Cardiac fibroblast (primary cell): ENCODE measurements at regions not wholly inside any gene's neighbourhood (a gene's known extent, or its start where the extent isn't known, plus 50 kb on each side); places are given as distances from the start of the nearest gene placed in this dataset.

Source experiments
- DNase-seq, 2 donors: peaks; one replicate each; pipeline versions ENCODE4 v3.0.0 to v3.0.0-alpha.2; 2010; ENCODE audit warnings: low read depth in 2 of 2
- H3K4me3 ChIP-seq, 2 donors: replicated peaks in 1 of 2; 1 replicate in 1 of 2; 2 replicates in 1 of 2; pipeline ENCODE4 v1.5.1; 2011; ENCODE audit warnings: low read depth in 2 of 2, low read length in 2 of 2, mild to moderate bottlenecking in 2 of 2, moderate library complexity in 1 of 2
- TF ChIP-seq, protein P1 (sequence below): IDR thresholded peaks from one replicate; pipeline ENCODE4 v1.5.1; 2011; ENCODE audit warnings: low read depth, mild to moderate bottlenecking, low read length, inconsistent platforms

DNA sequence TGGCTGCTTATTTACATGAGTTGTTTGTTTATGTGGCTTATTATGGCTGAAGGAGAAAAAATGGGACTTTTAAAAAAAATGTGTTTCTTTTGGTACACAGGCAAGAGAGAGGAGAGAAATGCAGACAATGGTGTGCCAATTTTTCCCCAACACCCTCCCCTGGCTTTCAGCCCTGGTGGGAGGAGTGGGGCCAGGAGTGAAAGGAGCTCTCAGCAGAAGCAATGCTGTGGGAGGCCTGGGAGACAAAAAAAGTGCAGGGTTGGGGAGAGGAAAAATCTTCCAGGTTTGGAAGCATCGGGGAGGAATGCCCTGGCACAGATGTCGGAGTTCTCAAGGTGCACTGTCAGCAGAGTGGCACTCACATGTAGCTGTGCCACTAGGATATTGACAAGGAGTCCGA is 117.7 kb upstream of the FOXB1 start:
- TF ChIP-seq, protein P1, sequence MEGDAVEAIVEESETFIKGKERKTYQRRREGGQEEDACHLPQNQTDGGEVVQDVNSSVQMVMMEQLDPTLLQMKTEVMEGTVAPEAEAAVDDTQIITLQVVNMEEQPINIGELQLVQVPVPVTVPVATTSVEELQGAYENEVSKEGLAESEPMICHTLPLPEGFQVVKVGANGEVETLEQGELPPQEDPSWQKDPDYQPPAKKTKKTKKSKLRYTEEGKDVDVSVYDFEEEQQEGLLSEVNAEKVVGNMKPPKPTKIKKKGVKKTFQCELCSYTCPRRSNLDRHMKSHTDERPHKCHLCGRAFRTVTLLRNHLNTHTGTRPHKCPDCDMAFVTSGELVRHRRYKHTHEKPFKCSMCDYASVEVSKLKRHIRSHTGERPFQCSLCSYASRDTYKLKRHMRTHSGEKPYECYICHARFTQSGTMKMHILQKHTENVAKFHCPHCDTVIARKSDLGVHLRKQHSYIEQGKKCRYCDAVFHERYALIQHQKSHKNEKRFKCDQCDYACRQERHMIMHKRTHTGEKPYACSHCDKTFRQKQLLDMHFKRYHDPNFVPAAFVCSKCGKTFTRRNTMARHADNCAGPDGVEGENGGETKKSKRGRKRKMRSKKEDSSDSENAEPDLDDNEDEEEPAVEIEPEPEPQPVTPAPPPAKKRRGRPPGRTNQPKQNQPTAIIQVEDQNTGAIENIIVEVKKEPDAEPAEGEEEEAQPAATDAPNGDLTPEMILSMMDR: no peak
- no peak for DNase-seq
- no peak overlapping the region for H3K4me3 ChIP-seq

DNA sequence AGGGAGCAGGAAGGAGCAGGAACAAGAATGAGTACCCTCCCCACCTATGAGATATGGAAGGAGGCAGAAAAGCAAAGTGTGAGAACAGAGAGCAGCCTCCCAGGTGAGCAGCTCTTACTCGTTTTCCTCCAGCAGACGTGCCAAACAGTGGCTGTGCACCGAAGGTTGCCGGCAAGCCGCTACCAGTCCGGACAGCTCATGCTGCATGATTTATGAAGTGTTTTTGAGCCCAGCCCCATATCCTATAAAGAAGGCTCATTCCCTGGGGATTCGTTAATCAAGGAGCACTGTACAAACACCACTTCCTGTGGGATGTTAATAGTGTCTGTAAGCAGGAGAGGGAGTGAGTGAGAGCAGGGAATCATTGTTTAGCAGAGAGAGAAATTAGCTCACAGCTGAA is 118.3 kb upstream of the FOXB1 start:
- peak; percentile 8 to 31 for DNase-seq
- TF ChIP-seq, protein P1: no peak
- no peak overlapping the region for H3K4me3 ChIP-seq

DNA sequence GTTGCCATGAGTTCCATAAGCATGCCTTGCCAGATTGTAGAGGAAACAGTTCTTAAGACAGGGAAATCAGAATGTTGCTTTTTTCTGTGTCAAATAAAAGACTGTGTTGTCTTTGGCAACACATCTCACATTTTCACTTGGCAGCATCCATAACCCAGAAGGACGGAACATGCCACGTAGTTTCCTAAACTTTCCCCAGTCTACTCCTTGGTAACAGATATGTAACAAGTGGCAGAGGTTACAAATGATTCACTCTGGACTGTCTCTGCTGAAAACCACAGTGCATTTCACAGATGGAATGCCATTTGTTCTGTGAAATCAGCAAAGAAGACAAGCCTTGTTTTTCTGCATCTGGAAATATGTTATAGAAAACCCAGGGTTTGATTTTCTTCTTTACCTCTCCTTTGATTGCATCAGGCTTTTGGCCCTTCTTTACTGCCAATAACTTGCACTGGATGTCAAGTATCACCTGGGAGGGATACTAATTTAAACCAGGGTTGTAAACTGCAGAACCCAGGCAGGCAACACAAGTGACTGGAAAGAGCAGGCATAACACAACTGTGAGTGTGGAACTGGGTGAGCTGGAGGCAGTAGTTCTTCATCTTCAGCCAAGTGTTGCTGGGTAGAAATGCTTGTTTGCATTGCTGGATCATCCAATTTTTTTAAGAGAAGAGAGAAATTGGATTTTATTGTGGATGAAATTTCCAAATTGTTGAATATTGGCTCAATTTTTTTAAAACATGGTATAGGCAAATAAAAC is 124.4 kb upstream of the FOXB1 start:
- TF ChIP-seq, protein P1: no peak
- H3K4me3 ChIP-seq: no peak overlapping the region
- DNase-seq: peak; percentile 56 to 91

DNA sequence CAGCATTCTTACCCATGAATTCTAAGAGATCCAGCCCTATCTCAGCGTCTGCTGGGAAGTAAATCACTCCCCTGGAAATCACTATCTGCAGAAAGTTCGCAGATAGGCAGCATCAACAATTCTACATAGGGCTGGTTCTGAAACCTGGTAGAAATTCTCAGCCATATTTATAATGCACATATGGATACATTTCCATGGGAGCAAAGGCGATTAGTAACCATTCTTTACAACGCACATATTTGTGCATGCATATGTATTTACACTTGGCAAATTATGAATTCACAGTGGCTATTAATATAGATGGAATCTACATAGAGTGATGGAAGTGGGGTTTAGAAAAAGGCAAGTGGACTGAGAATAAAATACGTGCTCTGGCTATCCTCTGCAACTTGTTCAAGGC is 128.0 kb upstream of the FOXB1 start:
- DNase-seq: no peak
- TF ChIP-seq, protein P1: no peak
- no peak overlapping the region for H3K4me3 ChIP-seq

DNA sequence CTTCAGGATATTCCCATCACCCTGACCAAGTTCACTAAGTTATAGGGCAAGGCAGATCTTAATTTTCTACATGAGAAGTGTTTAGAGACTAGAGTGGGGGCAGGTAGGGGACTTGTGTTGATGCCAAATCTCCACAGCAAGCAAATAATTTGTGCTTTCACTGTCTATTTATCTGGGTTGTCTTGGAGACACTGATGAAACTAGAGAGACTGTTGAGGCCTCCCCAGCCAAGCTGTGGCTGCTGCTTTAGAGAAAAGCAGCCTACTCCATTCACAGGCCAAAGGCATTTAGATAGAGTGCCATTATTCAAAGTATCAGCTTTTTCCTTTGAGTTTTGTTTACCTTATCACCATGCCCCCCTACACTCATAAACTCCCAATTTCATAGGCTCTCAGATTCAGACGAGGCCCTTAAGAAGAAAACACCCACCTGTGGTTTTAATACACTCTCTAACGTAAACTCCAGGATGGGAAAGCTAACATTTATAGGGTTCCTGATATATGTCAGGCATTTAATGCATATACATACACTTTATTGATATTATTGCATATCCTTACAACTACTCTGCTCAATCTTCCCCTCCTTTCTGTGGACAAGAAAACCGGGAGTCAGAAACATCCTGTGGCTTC is 130.4 kb upstream of the FOXB1 start:
- no peak overlapping the region for H3K4me3 ChIP-seq
- no peak for DNase-seq
- TF ChIP-seq, protein P1: no peak

DNA sequence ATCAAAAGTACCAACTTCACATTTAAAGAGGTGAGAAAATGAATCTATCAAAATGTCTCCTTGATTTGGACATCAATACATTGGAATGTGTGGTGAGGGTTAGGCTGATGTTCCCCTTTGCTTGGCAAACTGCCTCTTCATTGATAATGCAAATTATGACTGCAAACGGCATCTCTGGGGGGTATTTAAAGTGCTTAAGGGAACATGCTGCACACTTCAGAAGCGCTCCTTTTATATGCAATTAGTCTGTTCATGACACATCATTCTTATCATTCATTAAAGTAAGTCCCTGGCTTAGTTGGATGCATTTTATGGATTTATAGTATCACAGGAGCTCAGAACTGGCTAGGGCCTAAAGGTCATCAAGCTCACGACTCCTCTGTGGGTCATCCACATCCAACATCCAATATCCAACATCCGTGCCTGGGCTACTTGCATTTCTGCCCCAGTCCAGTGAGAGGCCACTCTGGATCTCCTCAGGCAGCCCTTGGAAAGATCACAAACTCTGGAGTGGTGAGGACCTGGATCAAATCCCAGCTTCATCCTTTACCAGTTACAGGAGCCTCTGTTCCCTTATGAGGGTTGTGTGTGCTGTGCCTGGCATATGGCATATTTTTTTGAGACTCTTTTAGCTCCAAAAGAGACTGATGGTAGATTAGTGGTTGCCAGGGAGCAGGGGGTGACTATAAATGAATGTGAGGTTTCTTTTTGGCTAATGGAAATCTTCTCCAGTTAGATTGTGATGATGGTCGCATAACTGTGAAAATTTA is 136.8 kb upstream of the FOXB1 start:
- DNase-seq: no peak
- TF ChIP-seq, protein P1: no peak

More for the DNA sequence above, 136.8 kb upstream of the FOXB1 start:
- H3K4me3 ChIP-seq: no peak overlapping the region
